DND-41 (cell line): ENCODE measurements at regions not wholly inside any gene's neighbourhood (a gene's known extent, or its start where the extent isn't known, plus 50 kb on each side); places are given as distances from the start of the nearest gene placed in this dataset.

Experiments
- CTCF ChIP-seq: IDR thresholded peaks from 2 replicates; pipeline ENCODE4 v1.5.1; 2012; ENCODE audit warnings: borderline replicate concordance, low read length, moderate library complexity, mild to moderate bottlenecking; ENCODE audit not compliant: poor library complexity, severe bottlenecking; ENCODE audit errors: extremely low read depth
- EZH2 ChIP-seq: IDR thresholded peaks from 3 replicates; pipeline ENCODE4 v1.6.1; 2012; ENCODE audit warnings: borderline replicate concordance, low read depth, mild to moderate bottlenecking, moderate library complexity, low read length, inconsistent platforms; ENCODE audit not compliant: severe bottlenecking

GRCh38 chr4:167831855-167832254 lies 260.5 kb upstream of the ANXA10 start:
- TF ChIP-seq CTCF (no peak), EZH2 (no peak)
